Hepatocyte (in vitro differentiated cells): ENCODE measurements at regions not wholly inside any gene's neighbourhood (a gene's known extent, or its start where the extent isn't known, plus 50 kb on each side); places are given as distances from the start of the nearest gene placed in this dataset.
"Not testable (repeated sequence)": the region's sequence is repeated elsewhere in the genome, so short reads cannot be mapped to it uniquely, and the experiment has no call there.

ENCODE experiments used
- DNase-seq: peaks from one replicate; pipeline ENCODE4 v3.0.0-alpha.2; 2016; ENCODE audit warnings: low spot score
- H2AFZ ChIP-seq: fragments of 200-600 bp; sonication (generic); 2 replicates; pipeline ENCODE4 v1.6.0; 2016; ENCODE audit warnings: antibody characterized with exemption, mild to moderate bottlenecking
- H3K27ac ChIP-seq: fragments of 200-600 bp; sonication (generic); 2 replicates; pipeline ENCODE4 v1.5.1; 2016; ENCODE audit warnings: mild to moderate bottlenecking
- H3K27me3 ChIP-seq: fragments of 200-600 bp; sonication (generic); 2 replicates; pipeline ENCODE4 v1.6.1; 2016
- H3K36me3 ChIP-seq: fragments of 200-600 bp; sonication (generic); replicated peaks from 2 replicates; pipeline ENCODE4 v1.5.1; 2016; ENCODE audit warnings: low read depth; ENCODE audit not compliant: insufficient read depth
- H3K4me1 ChIP-seq: fragments of 200-600 bp; sonication (generic); 2 replicates; pipeline ENCODE4 v1.5.1; 2016; ENCODE audit warnings: mild to moderate bottlenecking, moderate library complexity; ENCODE audit not compliant: insufficient read depth
- H3K4me2 ChIP-seq: fragments of 200-600 bp; sonication (generic); 2 replicates; pipeline ENCODE4 v1.6.0; 2016
- H3K4me3 ChIP-seq: fragments of 200-600 bp; sonication (generic); 2 replicates; pipeline ENCODE4 v1.5.1; 2016; ENCODE audit warnings: mild to moderate bottlenecking
- H3K79me2 ChIP-seq: fragments of 200-600 bp; sonication (generic); 2 replicates; pipeline ENCODE4 v1.6.0; 2017; ENCODE audit warnings: mild to moderate bottlenecking
- H3K9me2 ChIP-seq: fragments of 200-600 bp; sonication (generic); replicated peaks from 2 replicates; pipeline ENCODE4 v1.6.0; 2017; ENCODE audit warnings: mild to moderate bottlenecking; ENCODE audit not compliant: insufficient read depth
- H3K9me3 ChIP-seq: fragments of 200-600 bp; sonication (generic); 2 replicates; pipeline ENCODE4 v1.5.1; 2016; ENCODE audit warnings: low read depth, mild to moderate bottlenecking
- H4K20me1 ChIP-seq: fragments of 200-600 bp; sonication (generic); 2 replicates; pipeline ENCODE4 v1.6.0; 2016; ENCODE audit warnings: mild to moderate bottlenecking; ENCODE audit not compliant: insufficient read depth, poor library complexity, severe bottlenecking
- CTCF ChIP-seq: fragments of 200-600 bp; sonication (generic); IDR thresholded peaks from 2 replicates; pipeline ENCODE4 v1.5.1; 2016; ENCODE audit warnings: antibody characterized with exemption, mild to moderate bottlenecking; ENCODE audit not compliant: poor library complexity
- EZH2 ChIP-seq: fragments of 200-600 bp; sonication (generic); IDR thresholded peaks from 2 replicates; pipeline ENCODE4 v1.6.1; 2016; ENCODE audit warnings: antibody characterized with exemption, mild to moderate bottlenecking, borderline replicate concordance
- EZH2phosphoT487 ChIP-seq: fragments of 200-600 bp; sonication (generic); IDR thresholded peaks from one replicate; pipeline ENCODE4 v1.6.1; 2018; ENCODE audit warnings: antibody characterized with exemption, mild to moderate bottlenecking, low read depth, moderate library complexity; ENCODE audit not compliant: unreplicated experiment, severe bottlenecking
- WGBS: methylation state at CpG from one replicate; pipeline ENCODE4 v1.1.6; 2016; ENCODE audit warnings: low lambda C conversion rate; ENCODE audit errors: missing lambda C conversion rate; 5-methylcytosine and 5-hydroxymethylcytosine counted together

GRCh38 chr15:100772892-100773520 is 106.6 kb upstream of the ALDH1A3 start:
- H3K9me3 ChIP-seq = no peaks in the 10 kb centered on the region
- 42% methylated on average over 9 of the region's 9 CpGs for WGBS
- H3K27me3 ChIP-seq = no peaks in the 10 kb centered on the region
- no peaks in the 10 kb centered on the region for H3K9me2 ChIP-seq
- no peaks in the 10 kb centered on the region for H3K36me3 ChIP-seq
- H2AFZ ChIP-seq = no peak overlapping the region
- no peak overlapping the region for H3K4me3 ChIP-seq
- H3K4me1 ChIP-seq = peaks cover 19% of the 10 kb centered on the region
- H4K20me1 ChIP-seq = no peaks in the 10 kb centered on the region
- H3K4me2 ChIP-seq = peak overlapping the region; percentile 61
- TF ChIP-seq EZH2 = no peak
- TF ChIP-seq CTCF = no peak
- peak overlapping the region; percentile 87 for H3K27ac ChIP-seq
- DNase-seq = peak; percentile 62
- H3K79me2 ChIP-seq = no peaks in the 10 kb centered on the region

GRCh38 chr15:100774044-100774443 is 105.6 kb upstream of the ALDH1A3 start:
- not testable (repeated sequence) for H3K4me2 ChIP-seq, H3K27ac ChIP-seq, H3K4me3 ChIP-seq, H3K79me2 ChIP-seq, H3K27me3 ChIP-seq, H3K36me3 ChIP-seq, DNase-seq, H3K9me2 ChIP-seq, H4K20me1 ChIP-seq, H3K9me3 ChIP-seq, H2AFZ ChIP-seq
- WGBS = no CpG with 5 or more reads among the region's 28 CpGs
- peaks cover 19% of the 10 kb centered on the region for H3K4me1 ChIP-seq

- Histone ChIP-seq H3K27me3 (no peaks in the 10 kb centered on the region), H3K36me3 (no peaks in the 10 kb centered on the region), H2AFZ (no peak overlapping the region), H3K27ac (no peak overlapping the region), H3K4me3 (no peak overlapping the region), H4K20me1 (no peaks in the 10 kb centered on the region), H3K9me2 (no peaks in the 10 kb centered on the region), H3K4me2 (no peak overlapping the region), H3K4me1 (peaks cover 19% of the 10 kb centered on the region), H3K79me2 (no peaks in the 10 kb centered on the region), H3K9me3 (no peaks in the 10 kb centered on the region)
- TF ChIP-seq EZH2phosphoT487 (no peak), EZH2 (no peak), CTCF (no peak)
- no peak for DNase-seq
- WGBS = 95% methylated on average over 12 of the region's 12 CpGs
Measured at GRCh38 chr15:100775581-100776185, 103.9 kb upstream of the ALDH1A3 start.

- Histone ChIP-seq H3K27me3 (no peaks in the 10 kb centered on the region), H3K27ac (no peak overlapping the region), H3K9me3 (no peaks in the 10 kb centered on the region), H3K4me2 (no peak overlapping the region), H4K20me1 (no peaks in the 10 kb centered on the region), H3K4me1 (peaks cover 5% of the 10 kb centered on the region), H3K9me2 (no peaks in the 10 kb centered on the region), H3K79me2 (no peaks in the 10 kb centered on the region), H2AFZ (no peak overlapping the region), H3K4me3 (no peak overlapping the region), H3K36me3 (no peaks in the 10 kb centered on the region)
- TF ChIP-seq EZH2 = no peak
- no peak for TF ChIP-seq EZH2phosphoT487
- TF ChIP-seq CTCF = no peak
- no peak for DNase-seq
- 84% methylated on average over 2 of the region's 2 CpGs for WGBS
Measured at GRCh38 chr15:100777821-100778220, 101.8 kb upstream of the ALDH1A3 start.
